Lower leg skin (tissue), 4 donors: ENCODE measurements at regions not wholly inside any gene's neighbourhood (a gene's known extent, or its start where the extent isn't known, plus 50 kb on each side); places are given as distances from the start of the nearest gene placed in this dataset.

Source experiments
- DNase-seq, 2 donors: peaks; one replicate each; pipeline ENCODE4 v3.0.0-alpha.2; 2019; ENCODE audit warnings: low spot score in 2 of 2
- H3K4me3 ChIP-seq: fragments of 200-600 bp; sonication (generic); 2 replicates; pipeline ENCODE4 v1.5.1; 2017; ENCODE audit warnings: mild to moderate bottlenecking, low read depth; ENCODE audit not compliant: poor library complexity, severe bottlenecking
- CTCF ChIP-seq, 3 donors: fragments of 450-650 bp; IDR thresholded peaks; one replicate each; pipeline ENCODE4 v1.5.1; 2016; ENCODE audit warnings: antibody characterized with exemption in 3 of 3, mild to moderate bottlenecking in 3 of 3, moderate library complexity in 2 of 3
- POLR2A ChIP-seq, 2 donors: fragments of 450-650 bp; IDR thresholded peaks; one replicate each; pipeline ENCODE4 v1.6.1; 2016 to 2017; ENCODE audit warnings: antibody characterized with exemption in 2 of 2, mild to moderate bottlenecking in 1 of 2, moderate library complexity in 1 of 2
- WGBS, 2 donors: methylation state at CpG; one replicate each; pipeline ENCODE4 v1.1.5; 2018; 5-methylcytosine and 5-hydroxymethylcytosine counted together
- intact Hi-C: fragments of 100-400 bp; cut with DNase I; formaldehyde crosslinking; loops from one replicate; pipeline ENCODE4 v1.15.0; 2023; ENCODE audit warnings: low total_unique reads

- intact Hi-C loops, result no loop called here
- DNase-seq, result no peak
- no peak overlapping the region for H3K4me3 ChIP-seq
- TF ChIP-seq CTCF (IDR thresholded peaks at IDR 0.05) (no peak), POLR2A (IDR thresholded peaks at IDR 0.05) (no peak)
Measured at GRCh38 chr6:126133984-126134383, 147.6 kb downstream of the TRMT11 start.

- no peak overlapping the region for H3K4me3 ChIP-seq
- 77% methylated on average over 2 of the region's 2 CpGs for WGBS, 2 donors
- TF ChIP-seq POLR2A (IDR thresholded peaks at IDR 0.05), result no peak
- no peak for TF ChIP-seq CTCF (IDR thresholded peaks at IDR 0.05)
- no peak for DNase-seq
- intact Hi-C loops, result no loop called here
Measured at GRCh38 chr6:126134491-126134890, 148.2 kb downstream of the TRMT11 start.

- H3K4me3 ChIP-seq, result no peak overlapping the region
- no peak for DNase-seq
- TF ChIP-seq CTCF (IDR thresholded peaks at IDR 0.05), result no peak
- intact Hi-C loops, result no loop called here
Measured at GRCh38 chr6:126140015-126140414, 153.7 kb downstream of the TRMT11 start.

GRCh38 chr6:126143761-126144251 is 157.5 kb downstream of the TRMT11 start:
- TF ChIP-seq POLR2A (IDR thresholded peaks at IDR 0.05), result no peak
- TF ChIP-seq CTCF (IDR thresholded peaks at IDR 0.05), result no peak
- H3K4me3 ChIP-seq, result no peak overlapping the region
- WGBS, 2 donors, result 75 to 77% methylated on average over 3 of the region's 3 CpGs
- intact Hi-C loops, result no loop called here
- no peak for DNase-seq

- no peak for TF ChIP-seq CTCF (IDR thresholded peaks at IDR 0.05)
- no peak for TF ChIP-seq POLR2A (IDR thresholded peaks at IDR 0.05)
- 77 to 82% methylated on average over 6 of the region's 6 CpGs for WGBS, 2 donors
Measured at GRCh38 chr6:126145351-126145750, 159.0 kb downstream of the TRMT11 start.

GRCh38 chr6:126147291-126147815 is 161.0 kb downstream of the TRMT11 start:
- H3K4me3 ChIP-seq, result no peak overlapping the region
- 90% methylated on average over 4 of the region's 4 CpGs for WGBS, 2 donors
- TF ChIP-seq CTCF (IDR thresholded peaks at IDR 0.05), result no peak
- no peak for TF ChIP-seq POLR2A (IDR thresholded peaks at IDR 0.05)
- DNase-seq, result no peak
- intact Hi-C loops, result no loop called here

More at GRCh38 chr6:126145351-126145750, 159.0 kb downstream of the TRMT11 start:
- H3K4me3 ChIP-seq, result no peak overlapping the region
- intact Hi-C loops, result no loop called here
- no peak for DNase-seq
